Body of pancreas (tissue), 4 donors: ENCODE measurements at regions not wholly inside any gene's neighbourhood (a gene's known extent, or its start where the extent isn't known, plus 50 kb on each side); places are given as distances from the start of the nearest gene placed in this dataset.

Experiments used
- ATAC-seq: fragments of 150-250 bp; one replicate; pipeline ENCODE4 v1.9.1; 2016
- DNase-seq, 4 donors: peaks; one replicate each; pipeline ENCODE4 v3.0.0-alpha.2; 2019
- H3K27ac ChIP-seq, 4 donors: fragments of 200-600 bp; sonication (generic); 1 replicate in 3 of 4; 2 replicates in 1 of 4; pipeline versions ENCODE4 v1.5.1 to v1.6.1; 2016 to 2019; ENCODE audit warnings: mild to moderate bottlenecking in 1 of 4, mixed read lengths in 1 of 4, moderate library complexity in 1 of 4
- H3K27me3 ChIP-seq, 2 donors: fragments of 200-600 bp; sonication (generic); one replicate each; pipeline ENCODE4 v1.6.0; 2016; ENCODE audit warnings: mild to moderate bottlenecking in 1 of 2
- H3K36me3 ChIP-seq, 2 donors: fragments of 200-600 bp; sonication (generic); replicated peaks in 1 of 2; 2 replicates each; pipeline ENCODE4 v1.5.1; 2016; ENCODE audit warnings: low read depth in 2 of 2; ENCODE audit not compliant: insufficient read depth in 1 of 2
- H3K4me1 ChIP-seq: fragments of 200-600 bp; sonication (generic); one replicate; pipeline ENCODE4 v1.6.0; 2016
- H3K4me3 ChIP-seq, 2 donors: fragments of 200-600 bp; sonication (generic); 1 replicate in 1 of 2; 2 replicates in 1 of 2; pipeline ENCODE4 v1.5.1; 2016 to 2019
- H3K9me3 ChIP-seq, 3 donors: fragments of 200-600 bp; sonication (generic); 1 replicate in 2 of 3; 2 replicates in 1 of 3; pipeline ENCODE4 v1.5.1; 2016
- CTCF ChIP-seq, 7 experiments: fragments of 450-650 bp in 4 of 7; fragments of 200-600 bp in 3 of 7; sonication (generic) in 3 of 7; IDR thresholded peaks; one replicate each; pipeline ENCODE4 v1.5.1; 2016 to 2019; ENCODE audit warnings: antibody characterized with exemption in 7 of 7
- POLR2A ChIP-seq, 3 donors: fragments of 450-650 bp; IDR thresholded peaks; one replicate each; pipeline ENCODE4 v1.6.1; 2016; ENCODE audit warnings: antibody characterized with exemption in 3 of 3, mild to moderate bottlenecking in 2 of 3
- WGBS, 2 donors: methylation state at CpG; one replicate each; pipeline ENCODE4 v1.1.5; 2017; 5-methylcytosine and 5-hydroxymethylcytosine counted together
- intact Hi-C: fragments of 100-400 bp; cut with DNase I; formaldehyde crosslinking; loops from one replicate; pipeline ENCODE4 v1.15.1; 2023

- H3K27ac ChIP-seq, result no peak overlapping the region
- DNase-seq, result no peak
- intact Hi-C loops, result no loop called here
These were observed 190.9 kb downstream of the NR2F2 start for GRCh38 chr15:96521386-96521785.

GRCh38 chr15:96524676-96525417 is 194.3 kb downstream of the NR2F2 start:
- WGBS, 2 donors, result 52 to 58% methylated on average over 5 of the region's 5 CpGs
- no peak for ATAC-seq

More at GRCh38 chr15:96521386-96521785, 190.9 kb downstream of the NR2F2 start:
- no peak for ATAC-seq
- no peaks in the 10 kb centered on the region for H3K4me1 ChIP-seq
- no peaks in the 10 kb centered on the region for H3K9me3 ChIP-seq
- TF ChIP-seq POLR2A (IDR thresholded peaks at IDR 0.05) (no peak), CTCF (IDR thresholded peaks at IDR 0.05) (no peak)
- no peak overlapping the region for H3K4me3 ChIP-seq
- 55 to 61% methylated on average over 1 of the region's 1 CpG for WGBS, 2 donors
- H3K27me3 ChIP-seq, result no peaks in the 10 kb centered on the region
- no peaks in the 10 kb centered on the region for H3K36me3 ChIP-seq

GRCh38 chr15:96535148-96535547 is 204.6 kb downstream of the NR2F2 start:
- Histone ChIP-seq H3K4me3 (no peak overlapping the region), H3K27me3 (no peaks in the 10 kb centered on the region), H3K9me3 (no peaks in the 10 kb centered on the region), H3K36me3 (no peaks in the 10 kb centered on the region), H3K27ac (no peak overlapping the region), H3K4me1 (no peaks in the 10 kb centered on the region)
- TF ChIP-seq CTCF (IDR thresholded peaks at IDR 0.05) (no peak), POLR2A (IDR thresholded peaks at IDR 0.05) (no peak)
- intact Hi-C loops, result no loop called here
- ATAC-seq (no peak), DNase-seq (no peak)
- WGBS, 2 donors, result 54 to 60% methylated on average over 4 of the region's 4 CpGs

More at GRCh38 chr15:96524676-96525417, 194.3 kb downstream of the NR2F2 start:
- H3K27ac ChIP-seq, result no peak overlapping the region
- no peak for TF ChIP-seq POLR2A (IDR thresholded peaks at IDR 0.05)
- TF ChIP-seq CTCF (IDR thresholded peaks at IDR 0.05), result no peak
- intact Hi-C loops, result no loop called here
- H3K9me3 ChIP-seq, result no peaks in the 10 kb centered on the region
- no peaks in the 10 kb centered on the region for H3K27me3 ChIP-seq
- H3K4me3 ChIP-seq, result no peak overlapping the region
- DNase-seq, result no peak
- no peaks in the 10 kb centered on the region for H3K4me1 ChIP-seq
- H3K36me3 ChIP-seq, result no peaks in the 10 kb centered on the region

DNA sequence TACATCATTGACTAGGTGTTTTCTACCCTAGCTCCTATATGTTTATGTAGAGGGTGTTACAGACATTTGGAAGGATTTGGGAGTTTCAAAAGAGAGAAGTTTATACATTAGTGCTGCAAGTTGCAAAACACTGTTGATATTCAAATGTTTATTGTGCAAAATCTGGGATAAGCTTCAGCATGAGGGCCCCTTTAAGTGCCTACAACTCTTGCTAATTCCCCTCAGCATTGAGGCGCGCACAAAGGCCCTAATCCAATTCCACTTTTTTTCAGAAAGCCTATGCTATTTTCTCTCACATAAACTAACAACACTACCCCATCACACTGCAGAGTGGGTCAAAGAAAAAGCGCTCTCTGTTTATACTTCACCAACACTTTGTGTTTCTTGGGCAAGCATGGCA is 208.0 kb downstream of the NR2F2 start:
- no peak for ATAC-seq
- DNase-seq, result no peak
- intact Hi-C loops, result no loop called here
- Histone ChIP-seq H3K4me1 (no peaks in the 10 kb centered on the region), H3K9me3 (no peaks in the 10 kb centered on the region), H3K36me3 (no peaks in the 10 kb centered on the region), H3K4me3 (no peak overlapping the region), H3K27me3 (no peaks in the 10 kb centered on the region), H3K27ac (no peak overlapping the region)
- TF ChIP-seq POLR2A (IDR thresholded peaks at IDR 0.05) (no peak), CTCF (IDR thresholded peaks at IDR 0.05) (no peak)
- WGBS, 2 donors, result 83 to 89% methylated on average over 3 of the region's 3 CpGs

GRCh38 chr15:96540283-96540682 is 209.8 kb downstream of the NR2F2 start:
- TF ChIP-seq CTCF (IDR thresholded peaks at IDR 0.05) (no peak), POLR2A (IDR thresholded peaks at IDR 0.05) (no peak)
- ATAC-seq (no peak), DNase-seq (no peak)
- Histone ChIP-seq H3K4me1 (no peaks in the 10 kb centered on the region), H3K36me3 (no peaks in the 10 kb centered on the region), H3K27me3 (no peaks in the 10 kb centered on the region), H3K27ac (no peak overlapping the region), H3K9me3 (no peaks in the 10 kb centered on the region), H3K4me3 (no peak overlapping the region)
- intact Hi-C loops, result no loop called here
- WGBS, 2 donors, result 81 to 88% methylated on average over 7 of the region's 7 CpGs
